NCI-H1417 treated with DMSO at 0.1 percent for 48 hours (cell line): ENCODE measurements at regions not wholly inside any gene's neighbourhood (a gene's known extent, or its start where the extent isn't known, plus 50 kb on each side); places are given as distances from the start of the nearest gene placed in this dataset.

Experiments used
- DNase-seq: peaks from one replicate; lab custom pipeline; 2025; lab: John Stamatoyannopoulos, UW

- DNase-seq: no peak
These were observed 59.5 kb upstream of the SLC7A1 start for GRCh38 chr13:29654843-29655547.

GRCh38 chr13:29654384-29654783 lies 58.9 kb upstream of the SLC7A1 start:
- DNase-seq: no peak

DNA sequence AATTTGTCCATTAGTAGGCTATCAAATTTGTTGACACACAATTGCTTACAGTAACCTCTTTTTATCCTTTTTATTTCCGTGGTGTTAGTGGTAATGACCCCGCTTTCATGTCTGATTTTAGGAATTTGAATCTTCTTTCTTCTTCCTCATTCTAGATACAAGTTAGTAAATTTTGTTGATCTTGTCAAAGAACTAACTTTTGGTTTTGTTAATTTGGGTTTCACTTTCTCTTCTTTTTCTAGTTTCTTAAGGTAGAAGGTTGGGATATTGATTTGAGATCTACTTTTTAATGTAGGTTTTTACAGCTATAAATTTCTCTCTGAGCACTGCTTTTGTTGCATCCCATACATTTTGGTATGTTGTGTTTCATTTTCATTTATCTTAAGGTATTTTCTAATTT lies 53.3 kb upstream of the SLC7A1 start:
- DNase-seq: no peak
